ENCODE measurements at regions not wholly inside any gene's neighbourhood (a gene's known extent, or its start where the extent isn't known, plus 50 kb on each side); places are given as distances from the start of the nearest gene placed in this dataset.

GRCh38 chr13:47539317-47539716, 461.8 kb downstream of the SUCLA2 start:
- FAIRE-seq, result no peak

GRCh38 chr13:47523771-47524170, 477.3 kb downstream of the SUCLA2 start:
- DNase-seq (ENCODE audit: insufficient read length, low spot score), result no peak
- no peak for FAIRE-seq

More at GRCh38 chr13:47539317-47539716, 461.8 kb downstream of the SUCLA2 start:
- no peak for DNase-seq (ENCODE audit: insufficient read length, low spot score)

GRCh38 chr13:47521890-47522487, 479.1 kb downstream of the SUCLA2 start:
- FAIRE-seq, result no peak
- DNase-seq (ENCODE audit: insufficient read length, low spot score), result no peak

GRCh38 chr13:47519626-47520025, 481.4 kb downstream of the SUCLA2 start:
- FAIRE-seq, result no peak
- no peak for DNase-seq (ENCODE audit: insufficient read length, low spot score)

- FAIRE-seq, result no peak
- no peak for DNase-seq (ENCODE audit: insufficient read length, low spot score)
These were observed 482.5 kb downstream of the SUCLA2 start for GRCh38 chr13:47518530-47518929.

GRCh38 chr13:47511647-47512046, 489.4 kb downstream of the SUCLA2 start:
- no peak for FAIRE-seq
- no peak for DNase-seq (ENCODE audit: insufficient read length, low spot score)

GRCh38 chr13:47508527-47509228, 492.4 kb downstream of the SUCLA2 start:
- DNase-seq (ENCODE audit: insufficient read length, low spot score) (no peak), FAIRE-seq (no peak)

GRCh38 chr13:47503475-47503874, 497.6 kb downstream of the SUCLA2 start:
- FAIRE-seq (no peak), DNase-seq (ENCODE audit: insufficient read length, low spot score) (no peak)

GRCh38 chr13:47502166-47502565, 498.9 kb downstream of the SUCLA2 start:
- no peak for DNase-seq (ENCODE audit: insufficient read length, low spot score)
- no peak for FAIRE-seq

GRCh38 chr13:47499358-47500150, 501.5 kb downstream of the SUCLA2 start:
- DNase-seq (ENCODE audit: insufficient read length, low spot score), result no peak

GRCh38 chr13:47484548-47484947, 516.5 kb downstream of the SUCLA2 start:
- FAIRE-seq (no peak), DNase-seq (ENCODE audit: insufficient read length, low spot score) (no peak)

More at GRCh38 chr13:47499358-47500150, 501.5 kb downstream of the SUCLA2 start:
- FAIRE-seq, result no peak

GRCh38 chr13:47481536-47481935, 519.5 kb downstream of the SUCLA2 start:
- FAIRE-seq, result no peak
- DNase-seq (ENCODE audit: insufficient read length, low spot score), result no peak

GRCh38 chr13:47480951-47481350, 520.1 kb downstream of the SUCLA2 start:
- DNase-seq (ENCODE audit: insufficient read length, low spot score), result no peak
- no peak for FAIRE-seq

- DNase-seq (ENCODE audit: insufficient read length, low spot score) (no peak), FAIRE-seq (no peak)
These were observed 521.0 kb downstream of the SUCLA2 start for GRCh38 chr13:47480121-47480520.

GRCh38 chr13:47478985-47479384, 522.1 kb downstream of the SUCLA2 start:
- DNase-seq (ENCODE audit: insufficient read length, low spot score), result no peak
- no peak for FAIRE-seq

- no peak for DNase-seq (ENCODE audit: insufficient read length, low spot score)
- no peak for FAIRE-seq
These were observed 525.6 kb downstream of the SUCLA2 start for GRCh38 chr13:47475441-47475948.

- FAIRE-seq (no peak), DNase-seq (ENCODE audit: insufficient read length, low spot score) (no peak)
These were observed 526.2 kb downstream of the SUCLA2 start for GRCh38 chr13:47474839-47475238.

GRCh38 chr13:47474326-47474725, 526.7 kb downstream of the SUCLA2 start:
- no peak for FAIRE-seq

GRCh38 chr13:47472516-47472915, 528.6 kb downstream of the SUCLA2 start:
- no peak for DNase-seq (ENCODE audit: insufficient read length, low spot score)
- no peak for FAIRE-seq

More at GRCh38 chr13:47474326-47474725, 526.7 kb downstream of the SUCLA2 start:
- DNase-seq (ENCODE audit: insufficient read length, low spot score), result no peak

- FAIRE-seq (no peak), DNase-seq (ENCODE audit: insufficient read length, low spot score) (no peak)
These were observed 537.3 kb downstream of the SUCLA2 start for GRCh38 chr13:47463726-47464125.

GRCh38 chr13:47463002-47463401, 538.1 kb downstream of the SUCLA2 start:
- DNase-seq (ENCODE audit: insufficient read length, low spot score), result no peak
- no peak for FAIRE-seq
